Sigmoid colon (tissue), 6 donors: ENCODE measurements at regions not wholly inside any gene's neighbourhood (a gene's known extent, or its start where the extent isn't known, plus 50 kb on each side); places are given as distances from the start of the nearest gene placed in this dataset.

ENCODE experiments used
- DNase-seq: peaks from one replicate; pipeline ENCODE4 v3.0.0-alpha.2; 2019
- H3K27ac ChIP-seq, 4 donors: fragments of 200-600 bp; sonication (generic); one replicate each; pipeline ENCODE4 v1.5.1; 2016 to 2019; ENCODE audit warnings: mild to moderate bottlenecking in 1 of 4
- H3K27me3 ChIP-seq, 3 donors: fragments of 200-600 bp; sonication (generic); one replicate each; pipeline ENCODE4 v1.5.1; 2019; ENCODE audit warnings: mild to moderate bottlenecking in 1 of 3
- H3K36me3 ChIP-seq, 4 donors: fragments of 200-600 bp; sonication (generic); one replicate each; pipeline ENCODE4 v1.5.1; 2016 to 2019
- H3K4me1 ChIP-seq, 4 donors: fragments of 200-600 bp; sonication (generic); one replicate each; pipeline ENCODE4 v1.5.1; 2017 to 2019
- H3K4me3 ChIP-seq, 4 donors: fragments of 200-600 bp; sonication (generic); one replicate each; pipeline ENCODE4 v1.5.1; 2017 to 2019; ENCODE audit warnings: mild to moderate bottlenecking in 2 of 4, moderate library complexity in 1 of 4
- H3K9me3 ChIP-seq, 4 donors: fragments of 200-600 bp in 3 of 4; sonication (generic) in 3 of 4; one replicate each; pipeline versions ENCODE4 v1.5.1 to v1.6.1; 2013 to 2019
- EP300 ChIP-seq, 4 donors: sonication (generic); formaldehyde crosslinking; IDR thresholded peaks; one replicate each; pipeline ENCODE4 v1.6.1; 2017; ENCODE audit warnings: antibody characterized with exemption in 4 of 4
- POLR2A ChIP-seq, 2 donors: fragments of 450-650 bp; IDR thresholded peaks; one replicate each; pipeline ENCODE4 v1.6.1; 2016; ENCODE audit warnings: antibody characterized with exemption in 2 of 2, mild to moderate bottlenecking in 2 of 2, moderate library complexity in 2 of 2
- POLR2AphosphoS5 ChIP-seq, 4 donors: sonication (generic); formaldehyde crosslinking; IDR thresholded peaks; one replicate each; pipeline ENCODE4 v1.6.1; 2017; ENCODE audit warnings: antibody characterized with exemption in 4 of 4
- WGBS, 2 donors: extraction: QIAGEN DNeasy Blood & Tissue Kit; methylation state at CpG; one replicate each; pipeline ENCODE4 v1.1.7; 2013; 5-methylcytosine and 5-hydroxymethylcytosine counted together
- intact Hi-C: fragments of 100-400 bp; cut with DNase I; formaldehyde crosslinking; loops from one replicate; pipeline ENCODE4 v1.15.1; 2023
- TF ChIP-seq, protein P1 (sequence below), 4 experiments: fragments of 450-650 bp in 3 of 4; fragments of 200-600 bp in 1 of 4; IDR thresholded peaks; one replicate each; pipeline ENCODE4 v1.5.1; 2016 to 2019; ENCODE audit warnings: antibody characterized with exemption in 4 of 4, mild to moderate bottlenecking in 3 of 4, moderate library complexity in 2 of 4
- donor health status: healthy with polysubstance abuse.
- donor health status: healthy.

DNA sequence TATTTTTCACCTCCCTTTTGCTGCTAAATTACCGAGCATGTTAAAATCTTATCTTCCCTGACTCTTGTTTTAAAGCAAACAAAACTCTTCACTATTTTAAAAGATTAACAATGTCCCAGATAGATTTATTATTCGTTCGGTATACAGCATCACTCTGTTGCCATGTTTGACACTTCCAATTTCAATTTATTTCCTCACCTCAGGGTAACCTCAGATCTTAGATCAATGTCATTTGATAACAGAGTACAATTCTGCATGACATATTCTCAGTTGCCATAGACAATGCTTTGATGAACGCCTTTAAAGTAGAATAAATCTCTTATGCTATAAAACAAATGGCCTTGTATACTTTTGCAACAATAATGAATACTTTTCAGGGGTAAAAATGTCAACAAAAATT, 1078.1 kb upstream of the IGFBP7 start:
- Histone ChIP-seq H3K4me3 (no peak overlapping the region), H3K27me3 (no peaks in the 10 kb centered on the region), H3K36me3 (no peaks in the 10 kb centered on the region), H3K27ac (no peak overlapping the region), H3K4me1 (no peaks in the 10 kb centered on the region), H3K9me3 (peaks cover 0 to 4% (median under 1%) of the 10 kb centered on the region in 4 donors)
- no peak for DNase-seq
- intact Hi-C loops, result no loop called here
- no peak for TF ChIP-seq EP300 (IDR thresholded peaks at IDR 0.05)
- TF ChIP-seq, protein P1, sequence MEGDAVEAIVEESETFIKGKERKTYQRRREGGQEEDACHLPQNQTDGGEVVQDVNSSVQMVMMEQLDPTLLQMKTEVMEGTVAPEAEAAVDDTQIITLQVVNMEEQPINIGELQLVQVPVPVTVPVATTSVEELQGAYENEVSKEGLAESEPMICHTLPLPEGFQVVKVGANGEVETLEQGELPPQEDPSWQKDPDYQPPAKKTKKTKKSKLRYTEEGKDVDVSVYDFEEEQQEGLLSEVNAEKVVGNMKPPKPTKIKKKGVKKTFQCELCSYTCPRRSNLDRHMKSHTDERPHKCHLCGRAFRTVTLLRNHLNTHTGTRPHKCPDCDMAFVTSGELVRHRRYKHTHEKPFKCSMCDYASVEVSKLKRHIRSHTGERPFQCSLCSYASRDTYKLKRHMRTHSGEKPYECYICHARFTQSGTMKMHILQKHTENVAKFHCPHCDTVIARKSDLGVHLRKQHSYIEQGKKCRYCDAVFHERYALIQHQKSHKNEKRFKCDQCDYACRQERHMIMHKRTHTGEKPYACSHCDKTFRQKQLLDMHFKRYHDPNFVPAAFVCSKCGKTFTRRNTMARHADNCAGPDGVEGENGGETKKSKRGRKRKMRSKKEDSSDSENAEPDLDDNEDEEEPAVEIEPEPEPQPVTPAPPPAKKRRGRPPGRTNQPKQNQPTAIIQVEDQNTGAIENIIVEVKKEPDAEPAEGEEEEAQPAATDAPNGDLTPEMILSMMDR (IDR thresholded peaks at IDR 0.05), result no peak
- TF ChIP-seq POLR2AphosphoS5 (IDR thresholded peaks at IDR 0.05), result no peak
- TF ChIP-seq POLR2A (IDR thresholded peaks at IDR 0.05), result no peak
- WGBS, 2 donors, result 76 to 83% methylated on average over 4 of the region's 4 CpGs

DNA sequence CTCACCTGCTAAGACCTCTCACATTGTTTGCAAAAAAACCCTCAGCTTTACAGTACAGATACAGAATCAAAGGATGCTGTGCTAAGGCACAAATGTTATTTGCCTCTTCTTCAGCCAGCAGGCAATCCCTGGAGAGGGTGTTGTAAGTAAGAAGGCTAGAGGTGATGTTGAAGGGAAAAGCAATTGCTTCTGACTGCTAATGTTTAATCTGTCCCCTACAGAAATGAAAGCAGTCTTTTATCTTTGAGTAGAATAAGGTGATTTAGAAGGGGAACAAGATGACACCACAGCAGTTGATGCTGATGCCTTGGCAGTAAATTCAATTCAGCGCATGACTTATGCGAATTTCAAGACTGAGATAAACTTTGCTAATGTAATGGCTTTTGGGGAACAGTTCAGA, 1064.8 kb upstream of the IGFBP7 start:
- TF ChIP-seq, protein P1 (IDR thresholded peaks at IDR 0.05), result no peak
- TF ChIP-seq EP300 (IDR thresholded peaks at IDR 0.05) (no peak), POLR2A (IDR thresholded peaks at IDR 0.05) (no peak), POLR2AphosphoS5 (IDR thresholded peaks at IDR 0.05) (no peak)
- no peak overlapping the region for H3K4me3 ChIP-seq
- H3K4me1 ChIP-seq, result no peaks in the 10 kb centered on the region
- no peaks in the 10 kb centered on the region for H3K36me3 ChIP-seq
- no peak overlapping the region for H3K27ac ChIP-seq
- DNase-seq, result no peak
- intact Hi-C loops, result no loop called here
- H3K27me3 ChIP-seq, result no peaks in the 10 kb centered on the region
- no peaks in the 10 kb centered on the region for H3K9me3 ChIP-seq
- 86 to 90% methylated on average over 2 of the region's 2 CpGs for WGBS, 2 donors

DNA sequence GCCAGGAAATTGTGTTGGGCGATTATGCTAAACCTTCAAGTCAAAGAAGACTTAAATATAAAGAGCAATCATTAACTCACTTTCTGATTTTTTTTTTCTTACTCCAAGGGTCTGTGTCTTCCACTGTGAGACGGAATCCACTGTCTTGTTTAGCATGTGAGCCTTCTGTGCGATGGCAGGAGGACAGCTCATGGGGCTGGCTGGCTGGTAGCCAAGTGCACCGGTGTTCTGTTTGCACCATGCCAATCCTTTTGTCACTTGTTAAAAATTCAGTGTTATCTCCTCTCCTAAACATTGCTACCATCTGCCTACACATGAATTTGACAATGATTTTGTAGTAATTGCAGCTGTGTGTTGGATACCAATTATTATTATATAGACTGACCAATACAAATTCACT, 1056.3 kb upstream of the IGFBP7 start:
- Histone ChIP-seq H3K36me3 (no peaks in the 10 kb centered on the region), H3K4me3 (no peak overlapping the region), H3K4me1 (peaks cover 0 to 6% (median 0%) of the 10 kb centered on the region in 4 donors), H3K27me3 (no peaks in the 10 kb centered on the region), H3K9me3 (no peaks in the 10 kb centered on the region), H3K27ac (no peak overlapping the region)
- intact Hi-C loops, result no loop called here
- TF ChIP-seq POLR2AphosphoS5 (IDR thresholded peaks at IDR 0.05) (no peak), EP300 (IDR thresholded peaks at IDR 0.05) (no peak), POLR2A (IDR thresholded peaks at IDR 0.05) (no peak)
- TF ChIP-seq, protein P1 (IDR thresholded peaks at IDR 0.05), result no peak
- WGBS, 2 donors, result 70 to 82% methylated on average over 4 of the region's 4 CpGs
- DNase-seq, result no peak

DNA sequence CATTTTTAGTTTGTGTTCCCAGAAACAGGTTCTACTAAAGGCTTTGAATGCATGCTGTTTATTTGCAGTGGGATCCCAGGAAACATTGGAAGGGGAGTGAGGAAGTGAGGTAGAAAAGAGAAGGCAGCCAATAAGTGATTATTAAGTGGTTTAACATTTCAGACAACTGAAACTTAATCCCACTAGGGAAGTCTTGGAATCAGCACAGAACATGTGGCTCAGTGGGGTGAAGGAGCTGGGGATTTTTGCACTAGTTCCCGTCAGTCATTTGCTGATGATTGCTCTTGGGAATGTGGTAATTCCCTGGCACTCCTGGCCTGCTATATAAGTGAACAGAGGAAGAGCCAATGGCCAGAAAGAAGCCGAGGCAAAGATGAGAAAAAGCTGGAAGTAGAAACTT, 1053.0 kb upstream of the IGFBP7 start:
- 28 to 43% methylated on average over 2 of the region's 2 CpGs for WGBS, 2 donors
- Histone ChIP-seq H3K27me3 (no peaks in the 10 kb centered on the region), H3K4me3 (no peak overlapping the region)

More for the DNA sequence above, 1053.0 kb upstream of the IGFBP7 start:
- Histone ChIP-seq H3K36me3 (no peaks in the 10 kb centered on the region), H3K9me3 (no peaks in the 10 kb centered on the region), H3K4me1 (peaks cover 0 to 6% (median 0%) of the 10 kb centered on the region in 4 donors), H3K27ac (no peak overlapping the region)
- intact Hi-C loops, result no loop called here
- TF ChIP-seq POLR2A (IDR thresholded peaks at IDR 0.05) (no peak), POLR2AphosphoS5 (IDR thresholded peaks at IDR 0.05) (no peak), EP300 (IDR thresholded peaks at IDR 0.05) (no peak)
- TF ChIP-seq, protein P1 (IDR thresholded peaks at IDR 0.05), result no peak
- DNase-seq, result no peak
